ENCODE measurements at regions not wholly inside any gene's neighbourhood (a gene's known extent, or its start where the extent isn't known, plus 50 kb on each side); places are given as distances from the start of the nearest gene placed in this dataset.

GRCh38 chr13:37495046-37495445 is 103.5 kb downstream of the POSTN start:
- DNase-seq (ENCODE audit: low read depth in 1 of 2, low spot score in 1 of 2): no peak
- no peak for TF ChIP-seq CTCF (IDR thresholded peaks at IDR 0.05; ENCODE audit: low read depth, low read length)
- H3K27ac ChIP-seq: no peak overlapping the region
- no peaks in the 10 kb centered on the region for H3K9me3 ChIP-seq (ENCODE audit: low read depth)
- H3K4me1 ChIP-seq (ENCODE audit: low read depth): peaks cover 7% of the 10 kb centered on the region
- H3K27me3 ChIP-seq: no peaks in the 10 kb centered on the region
- no peaks in the 10 kb centered on the region for H3K36me3 ChIP-seq
- H3K4me3 ChIP-seq: no peak overlapping the region

DNA sequence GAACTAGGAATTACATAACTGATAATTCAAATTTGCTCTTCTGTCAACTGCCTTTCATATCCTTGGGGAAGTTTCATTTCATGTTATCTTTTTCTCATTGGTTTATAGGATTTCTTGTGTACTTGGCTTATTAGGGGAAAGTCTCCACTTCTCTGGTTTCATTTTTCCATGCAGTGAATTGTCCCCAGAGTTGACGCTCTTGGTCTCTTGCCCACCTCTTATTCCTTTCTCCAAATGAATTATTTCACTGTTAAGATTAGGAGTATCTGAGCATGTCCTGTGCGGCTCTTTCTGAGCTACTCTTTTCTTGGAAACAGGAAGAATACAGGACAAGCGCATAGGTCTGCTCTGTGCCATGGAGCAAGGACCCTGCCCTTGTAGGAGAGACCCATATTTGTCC is 104.8 kb downstream of the POSTN start:
- H3K4me3 ChIP-seq: no peak overlapping the region
- TF ChIP-seq CTCF (IDR thresholded peaks at IDR 0.05; ENCODE audit: low read depth, low read length): no peak
- H3K27me3 ChIP-seq: no peaks in the 10 kb centered on the region
- H3K9me3 ChIP-seq (ENCODE audit: low read depth): no peaks in the 10 kb centered on the region
- DNase-seq (ENCODE audit: low read depth in 1 of 2, low spot score in 1 of 2): no peak
- no peak overlapping the region for H3K27ac ChIP-seq
- peaks cover 7% of the 10 kb centered on the region for H3K4me1 ChIP-seq (ENCODE audit: low read depth)
- no peaks in the 10 kb centered on the region for H3K36me3 ChIP-seq

- TF ChIP-seq CTCF (IDR thresholded peaks at IDR 0.05; ENCODE audit: low read depth, low read length): no peak
- no peaks in the 10 kb centered on the region for H3K27me3 ChIP-seq
- H3K36me3 ChIP-seq: no peaks in the 10 kb centered on the region
- peaks cover 7% of the 10 kb centered on the region for H3K4me1 ChIP-seq (ENCODE audit: low read depth)
- H3K27ac ChIP-seq: no peak overlapping the region
- DNase-seq (ENCODE audit: low read depth in 1 of 2, low spot score in 1 of 2): peak; percentile 4 to 63
- H3K9me3 ChIP-seq (ENCODE audit: low read depth): no peaks in the 10 kb centered on the region
- H3K4me3 ChIP-seq: no peak overlapping the region
Observed at GRCh38 chr13:37492741-37493514, 105.6 kb downstream of the POSTN start.

DNA sequence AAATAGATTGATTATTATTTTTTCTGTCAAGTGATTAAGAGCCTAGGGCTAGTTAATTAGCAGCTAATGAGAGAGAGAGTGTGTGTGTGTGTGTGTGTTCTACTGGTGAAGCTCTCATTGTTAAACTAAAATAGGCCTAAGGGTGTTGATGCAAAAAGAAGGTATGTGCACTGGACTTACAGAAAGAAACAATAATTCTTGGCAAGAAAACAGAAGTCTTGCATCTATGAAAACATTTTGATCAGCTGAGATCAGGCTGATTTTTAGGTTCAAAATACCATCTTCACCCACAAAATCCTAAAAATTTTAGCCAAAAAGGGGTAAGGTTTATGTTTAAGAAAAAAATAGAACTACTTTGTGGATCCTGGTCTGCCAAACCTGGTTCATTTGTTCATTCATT is 106.5 kb downstream of the POSTN start:
- Histone ChIP-seq H3K27ac (no peak overlapping the region), H3K4me3 (no peak overlapping the region), H3K9me3 (ENCODE audit: low read depth) (no peaks in the 10 kb centered on the region), H3K4me1 (ENCODE audit: low read depth) (peaks cover 7% of the 10 kb centered on the region), H3K36me3 (no peaks in the 10 kb centered on the region), H3K27me3 (no peaks in the 10 kb centered on the region)
- no peak for DNase-seq (ENCODE audit: low read depth in 1 of 2, low spot score in 1 of 2)
- no peak for TF ChIP-seq CTCF (IDR thresholded peaks at IDR 0.05; ENCODE audit: low read depth, low read length)

DNA sequence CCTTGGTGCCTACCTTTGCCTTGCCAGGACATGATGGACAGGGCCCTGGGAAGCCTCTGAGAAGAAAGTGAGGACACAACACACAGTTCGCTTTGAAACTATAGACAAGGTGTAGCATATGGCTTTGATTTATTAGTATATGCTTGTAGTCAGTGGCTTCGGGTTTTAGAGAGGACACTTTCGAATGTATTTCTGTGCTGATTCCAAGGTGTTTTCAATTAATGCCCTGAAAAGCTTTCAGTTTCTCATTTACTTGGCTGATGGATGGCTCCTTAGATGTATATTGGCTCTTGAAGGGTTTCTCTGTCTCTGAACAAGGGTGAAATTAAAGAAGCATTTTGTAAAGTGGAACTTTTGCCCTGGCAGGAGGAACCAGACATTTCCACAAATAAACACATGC is 106.9 kb downstream of the POSTN start:
- H3K27me3 ChIP-seq: no peaks in the 10 kb centered on the region
- no peak overlapping the region for H3K4me3 ChIP-seq
- H3K4me1 ChIP-seq (ENCODE audit: low read depth): peaks cover 7% of the 10 kb centered on the region
- H3K36me3 ChIP-seq: no peaks in the 10 kb centered on the region
- H3K9me3 ChIP-seq (ENCODE audit: low read depth): no peaks in the 10 kb centered on the region
- no peak for DNase-seq (ENCODE audit: low read depth in 1 of 2, low spot score in 1 of 2)
- H3K27ac ChIP-seq: no peak overlapping the region
- no peak for TF ChIP-seq CTCF (IDR thresholded peaks at IDR 0.05; ENCODE audit: low read depth, low read length)
